ENCODE measurements at regions not wholly inside any gene's neighbourhood (a gene's known extent, or its start where the extent isn't known, plus 50 kb on each side); places are given as distances from the start of the nearest gene placed in this dataset.

DNA sequence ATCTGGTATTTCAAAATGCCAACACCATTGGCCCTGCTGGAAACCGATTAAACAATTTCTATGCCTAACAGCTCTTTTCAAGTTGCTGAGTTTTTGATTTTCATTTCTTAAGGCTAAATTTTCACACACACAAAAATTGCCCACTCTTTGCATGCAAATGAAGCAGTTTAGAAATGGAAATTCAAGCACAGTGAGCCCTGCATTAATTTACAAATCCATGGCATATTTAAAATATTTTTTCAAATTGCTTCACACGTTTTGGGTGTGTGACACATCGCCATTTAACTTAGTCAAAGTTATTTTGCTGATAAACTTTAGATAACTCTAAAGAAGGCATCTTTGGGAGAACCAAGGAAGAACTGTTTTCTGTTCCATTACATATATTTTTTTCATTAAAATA lies 184.8 kb downstream of the TXNL1 start:
- no peak overlapping the region for H2AFZ ChIP-seq (ENCODE audit: low read length)
- H3K4me1 ChIP-seq (ENCODE audit: insufficient read depth, low read length), result peaks cover 6% of the 10 kb centered on the region; the same call in 1 of the 2 replicates
- H3K27me3 ChIP-seq (ENCODE audit: insufficient read depth, low read length), result no peaks in the 10 kb centered on the region
- H3K27ac Mint-ChIP-seq, result peak overlapping the region in 2 of 3 experiments; percentile 36 to 51; a peak in 2 of 7 replicates
- no peak overlapping the region for H3K9ac ChIP-seq (ENCODE audit: extremely low read depth, insufficient read length, low read length)
- no peak overlapping the region for H2BK20ac ChIP-seq (ENCODE audit: low read depth, low read length, poor library complexity, severe bottlenecking)
- no peak overlapping the region for H4K8ac ChIP-seq (replicated peaks; ENCODE audit: insufficient read length, low read depth, low read length)
- no peaks in the 10 kb centered on the region for H3K23me2 ChIP-seq (ENCODE audit: insufficient read length, low read depth, low read length, poor library complexity, severe bottlenecking)
- H3K9me3 Mint-ChIP-seq, result no peaks in the 10 kb centered on the region; a peak in 1 of 5 replicates
- TF ChIP-seq, protein P1, sequence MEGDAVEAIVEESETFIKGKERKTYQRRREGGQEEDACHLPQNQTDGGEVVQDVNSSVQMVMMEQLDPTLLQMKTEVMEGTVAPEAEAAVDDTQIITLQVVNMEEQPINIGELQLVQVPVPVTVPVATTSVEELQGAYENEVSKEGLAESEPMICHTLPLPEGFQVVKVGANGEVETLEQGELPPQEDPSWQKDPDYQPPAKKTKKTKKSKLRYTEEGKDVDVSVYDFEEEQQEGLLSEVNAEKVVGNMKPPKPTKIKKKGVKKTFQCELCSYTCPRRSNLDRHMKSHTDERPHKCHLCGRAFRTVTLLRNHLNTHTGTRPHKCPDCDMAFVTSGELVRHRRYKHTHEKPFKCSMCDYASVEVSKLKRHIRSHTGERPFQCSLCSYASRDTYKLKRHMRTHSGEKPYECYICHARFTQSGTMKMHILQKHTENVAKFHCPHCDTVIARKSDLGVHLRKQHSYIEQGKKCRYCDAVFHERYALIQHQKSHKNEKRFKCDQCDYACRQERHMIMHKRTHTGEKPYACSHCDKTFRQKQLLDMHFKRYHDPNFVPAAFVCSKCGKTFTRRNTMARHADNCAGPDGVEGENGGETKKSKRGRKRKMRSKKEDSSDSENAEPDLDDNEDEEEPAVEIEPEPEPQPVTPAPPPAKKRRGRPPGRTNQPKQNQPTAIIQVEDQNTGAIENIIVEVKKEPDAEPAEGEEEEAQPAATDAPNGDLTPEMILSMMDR (conservative IDR thresholded peaks at IDR 0.05), result no peak
- H4K91ac ChIP-seq (ENCODE audit: insufficient read length, low read depth, low read length), result no peak overlapping the region
- H3K4me1 Mint-ChIP-seq, result peaks cover 13 to 23% of the 10 kb centered on the region in 2 experiments
- H3K23ac ChIP-seq (ENCODE audit: insufficient read length, low read depth, low read length), result no peak overlapping the region
- H3K18ac ChIP-seq (ENCODE audit: insufficient read length, low read depth, low read length), result no peak overlapping the region
- no peak overlapping the region for H2BK120ac ChIP-seq (ENCODE audit: low read depth, low read length, poor library complexity, severe bottlenecking)
- no peak overlapping the region for H3K4me2 ChIP-seq (ENCODE audit: insufficient read depth, insufficient read length, low read length)
- H4K5ac ChIP-seq (ENCODE audit: insufficient read length, low read depth, low read length), result no peak overlapping the region
- H3K27me3 Mint-ChIP-seq (ENCODE audit: low read depth), result peaks cover 1% of the 10 kb centered on the region; the same call in 1 of the 2 replicates
- H3K79me1 ChIP-seq (ENCODE audit: insufficient read depth, low read depth, low read length, poor library complexity, severe bottlenecking), result no peaks in the 10 kb centered on the region
- H3K56ac ChIP-seq (ENCODE audit: insufficient read length, low read depth, low read length), result no peak overlapping the region
- H3K14ac ChIP-seq (ENCODE audit: insufficient read depth, low read length), result no peak overlapping the region
- WGBS (ENCODE audit: extremely low coverage, insufficient read length, low lambda C conversion rate), result no CpG with 5 or more reads among the region's 3 CpGs
- DNase-seq, result no peak
- H3K4me3 Mint-ChIP-seq, result no peak overlapping the region
- no peak overlapping the region for H2BK15ac ChIP-seq (ENCODE audit: low read depth, low read length)
- H3K4ac ChIP-seq (ENCODE audit: low read depth, low read length), result no peak overlapping the region
- H3K9me3 ChIP-seq (ENCODE audit: control insufficient read depth, low read depth, low read length), result no peaks in the 10 kb centered on the region
- H3K27ac ChIP-seq (ENCODE audit: insufficient read length, low read depth, low read length), result no peak overlapping the region
- H2AK5ac ChIP-seq (ENCODE audit: insufficient read length, low read length), result no peak overlapping the region
- H2BK12ac ChIP-seq (ENCODE audit: insufficient read length, low read depth, low read length), result no peak overlapping the region
- H3T11ph ChIP-seq (ENCODE audit: low read length), result no peak overlapping the region
- H2BK5ac ChIP-seq (ENCODE audit: insufficient read length, low read length), result no peak overlapping the region
- H3K36me3 Mint-ChIP-seq (ENCODE audit: insufficient read depth in 1 of 3, low read depth in 3 of 3), result no peaks in the 10 kb centered on the region
- H3K79me2 ChIP-seq (ENCODE audit: insufficient read depth, low read length), result no peaks in the 10 kb centered on the region
- no peaks in the 10 kb centered on the region for H4K20me1 ChIP-seq (ENCODE audit: control insufficient read depth, insufficient read depth, insufficient read length)
